Urothelium cell line (cell line): ENCODE measurements at regions not wholly inside any gene's neighbourhood (a gene's known extent, or its start where the extent isn't known, plus 50 kb on each side); places are given as distances from the start of the nearest gene placed in this dataset.
"Not testable (repeated sequence)": the region's sequence is repeated elsewhere in the genome, so short reads cannot be mapped to it uniquely, and the experiment has no call there.

Experiments used
- DNase-seq: peaks from one replicate; pipeline ENCODE4 v3.0.0; 2011; ENCODE audit warnings: low spot score, mixed read lengths
- FAIRE-seq: peaks from 2 replicates; lab custom pipeline; 2011; peaks lifted over from hg19 to GRCh38; lab: Jason Lieb, UNC

- DNase-seq, FAIRE-seq: not testable (repeated sequence)
Measured at GRCh38 chr2:21908712-21909380, 785.1 kb downstream of the TDRD15 start.

GRCh38 chr2:21910832-21911507 is 787.2 kb downstream of the TDRD15 start:
- no peak for DNase-seq
- FAIRE-seq = no peak

GRCh38 chr2:21912405-21912804 is 788.6 kb downstream of the TDRD15 start:
- FAIRE-seq = no peak
- DNase-seq = no peak

GRCh38 chr2:21915201-21915600 is 791.4 kb downstream of the TDRD15 start:
- DNase-seq (no peak), FAIRE-seq (no peak)

- FAIRE-seq (no peak), DNase-seq (peak; percentile 19)
Measured at GRCh38 chr2:21916934-21917522, 793.3 kb downstream of the TDRD15 start.

GRCh38 chr2:21920721-21921120 is 797.0 kb downstream of the TDRD15 start:
- no peak for FAIRE-seq
- no peak for DNase-seq

GRCh38 chr2:21924640-21925285 is 801.0 kb downstream of the TDRD15 start:
- no peak for DNase-seq
- FAIRE-seq = no peak

- FAIRE-seq = no peak
- DNase-seq = no peak
Measured at GRCh38 chr2:21928292-21928691, 804.5 kb downstream of the TDRD15 start.

GRCh38 chr2:21930226-21930625 is 806.5 kb downstream of the TDRD15 start:
- no peak for FAIRE-seq
- no peak for DNase-seq

GRCh38 chr2:21939967-21940366 is 816.2 kb downstream of the TDRD15 start:
- DNase-seq = no peak
- FAIRE-seq = no peak

GRCh38 chr2:21944536-21944935 is 820.8 kb downstream of the TDRD15 start:
- DNase-seq = no peak
- FAIRE-seq = no peak

- FAIRE-seq = no peak
- DNase-seq = no peak
Measured at GRCh38 chr2:21945658-21946057, 821.9 kb downstream of the TDRD15 start.

GRCh38 chr2:21947046-21947445 is 823.3 kb downstream of the TDRD15 start:
- FAIRE-seq (no peak), DNase-seq (no peak)

- FAIRE-seq (no peak), DNase-seq (peak; percentile 15)
Measured at GRCh38 chr2:21966139-21966538, 842.4 kb downstream of the TDRD15 start.

- peak; percentile 42 for FAIRE-seq
- DNase-seq = no peak
Measured at GRCh38 chr2:21970971-21971370, 847.2 kb downstream of the TDRD15 start.

GRCh38 chr2:21972586-21972985 is 848.8 kb downstream of the TDRD15 start:
- FAIRE-seq = no peak
- DNase-seq = no peak

GRCh38 chr2:21981127-21981526 is 857.4 kb downstream of the TDRD15 start:
- DNase-seq = no peak
- no peak for FAIRE-seq

- no peak for FAIRE-seq
- DNase-seq = no peak
Measured at GRCh38 chr2:21993002-21993401, 869.2 kb downstream of the TDRD15 start.

- FAIRE-seq = no peak
- DNase-seq = no peak
Measured at GRCh38 chr2:21996339-21996738, 872.6 kb downstream of the TDRD15 start.

- DNase-seq = no peak
- no peak for FAIRE-seq
Measured at GRCh38 chr2:21999522-21999921, 875.8 kb downstream of the TDRD15 start.

GRCh38 chr2:22002066-22002465 is 878.3 kb downstream of the TDRD15 start:
- DNase-seq (peak; percentile 15), FAIRE-seq (no peak)

GRCh38 chr2:22003270-22003669 is 879.5 kb downstream of the TDRD15 start:
- FAIRE-seq (no peak), DNase-seq (no peak)
